Choroid plexus epithelial cell (primary cell): ENCODE measurements at regions not wholly inside any gene's neighbourhood (a gene's known extent, or its start where the extent isn't known, plus 50 kb on each side); places are given as distances from the start of the nearest gene placed in this dataset.

Experiments
- DNase-seq: peaks from one replicate; pipeline ENCODE4 v3.0.0-alpha.2; 2010; ENCODE audit warnings: low read depth
- H3K4me3 ChIP-seq: 2 replicates; pipeline ENCODE4 v1.5.1; 2011; ENCODE audit warnings: low read depth, mild to moderate bottlenecking, control low read depth, low read length, moderate library complexity
- CTCF ChIP-seq: conservative IDR thresholded peaks from 2 replicates; pipeline ENCODE4 v1.5.1; 2011; ENCODE audit warnings: low read depth, mild to moderate bottlenecking, control low read depth, inconsistent platforms, low read length, moderate library complexity

- TF ChIP-seq CTCF = no peak
- no peak overlapping the region for H3K4me3 ChIP-seq
- DNase-seq = peak; percentile 51
Measured at GRCh38 chr10:78685466-78686103, 383.2 kb upstream of the ZMIZ1 start.

- no peak for TF ChIP-seq CTCF
- DNase-seq = no peak
Measured at GRCh38 chr10:78686444-78687060, 382.2 kb upstream of the ZMIZ1 start.

GRCh38 chr10:78687626-78688025 is 381.1 kb upstream of the ZMIZ1 start:
- H3K4me3 ChIP-seq = no peak overlapping the region
- no peak for DNase-seq
- no peak for TF ChIP-seq CTCF

More at GRCh38 chr10:78686444-78687060, 382.2 kb upstream of the ZMIZ1 start:
- no peak overlapping the region for H3K4me3 ChIP-seq

- DNase-seq = no peak
- H3K4me3 ChIP-seq = no peak overlapping the region
- no peak for TF ChIP-seq CTCF
Measured at GRCh38 chr10:78688230-78688900, 380.4 kb upstream of the ZMIZ1 start.

GRCh38 chr10:78688901-78689583 is 379.7 kb upstream of the ZMIZ1 start:
- peak; percentile 9 for DNase-seq
- no peak for TF ChIP-seq CTCF
- no peak overlapping the region for H3K4me3 ChIP-seq

GRCh38 chr10:78689584-78689935 is 379.2 kb upstream of the ZMIZ1 start:
- no peak for DNase-seq
- no peak for TF ChIP-seq CTCF
- H3K4me3 ChIP-seq = no peak overlapping the region
